ENCODE measurements at regions not wholly inside any gene's neighbourhood (a gene's known extent, or its start where the extent isn't known, plus 50 kb on each side); places are given as distances from the start of the nearest gene placed in this dataset.

- DNase-seq = no peak
- no peaks in the 10 kb centered on the region for H3K4me1 ChIP-seq (ENCODE audit: insufficient read depth, low read length)
- H4K8ac ChIP-seq (replicated peaks; ENCODE audit: insufficient read length, low read depth, low read length) = no peak overlapping the region
Measured at GRCh38 chr2:173491418-173491817, 136.7 kb downstream of the CDCA7 start.

More at GRCh38 chr2:173491418-173491817, 136.7 kb downstream of the CDCA7 start:
- Histone ChIP-seq H3K4ac (ENCODE audit: low read depth, low read length) (no peak overlapping the region), H3K9ac (ENCODE audit: extremely low read depth, insufficient read length, low read length) (no peak overlapping the region), H2BK15ac (ENCODE audit: low read depth, low read length) (no peak overlapping the region), H2BK5ac (ENCODE audit: insufficient read length, low read length) (no peak overlapping the region), H2BK120ac (ENCODE audit: low read depth, low read length, poor library complexity, severe bottlenecking) (no peak overlapping the region), H2AK5ac (ENCODE audit: insufficient read length, low read length) (no peak overlapping the region), H3K27ac (ENCODE audit: insufficient read length, low read depth, low read length) (no peak overlapping the region), H4K5ac (ENCODE audit: insufficient read length, low read depth, low read length) (no peak overlapping the region), H3K14ac (ENCODE audit: insufficient read depth, low read length) (no peak overlapping the region), H3K56ac (ENCODE audit: insufficient read length, low read depth, low read length) (no peak overlapping the region), H3K9me3 (ENCODE audit: control insufficient read depth, low read depth, low read length) (no peaks in the 10 kb centered on the region), H3K4me2 (ENCODE audit: insufficient read depth, insufficient read length, low read length) (no peak overlapping the region), H3K79me2 (ENCODE audit: insufficient read depth, low read length) (no peaks in the 10 kb centered on the region), H2BK12ac (ENCODE audit: insufficient read length, low read depth, low read length) (no peak overlapping the region), H3T11ph (ENCODE audit: low read length) (no peak overlapping the region), H3K27me3 (ENCODE audit: insufficient read depth, low read length) (no peaks in the 10 kb centered on the region), H3K23ac (ENCODE audit: insufficient read length, low read depth, low read length) (no peak overlapping the region), H2AFZ (ENCODE audit: low read length) (no peak overlapping the region), H3K18ac (ENCODE audit: insufficient read length, low read depth, low read length) (no peak overlapping the region), H3K79me1 (ENCODE audit: insufficient read depth, low read depth, low read length, poor library complexity, severe bottlenecking) (no peaks in the 10 kb centered on the region), H2BK20ac (ENCODE audit: low read depth, low read length, poor library complexity, severe bottlenecking) (no peak overlapping the region), H4K20me1 (ENCODE audit: control insufficient read depth, insufficient read depth, insufficient read length) (no peaks in the 10 kb centered on the region), H4K91ac (ENCODE audit: insufficient read length, low read depth, low read length) (no peak overlapping the region), H3K23me2 (ENCODE audit: insufficient read length, low read depth, low read length, poor library complexity, severe bottlenecking) (no peaks in the 10 kb centered on the region)
- Mint-ChIP-seq H3K4me3 (no peak overlapping the region), H3K27me3 (ENCODE audit: low read depth) (no peaks in the 10 kb centered on the region), H3K9me3 (no peaks in the 10 kb centered on the region), H3K27ac (no peak overlapping the region), H3K4me1 (no peaks in the 10 kb centered on the region), H3K36me3 (ENCODE audit: insufficient read depth in 1 of 3, low read depth in 3 of 3) (no peaks in the 10 kb centered on the region)
- WGBS (ENCODE audit: extremely low coverage, insufficient read length, low lambda C conversion rate) = no CpG with 5 or more reads among the region's 4 CpGs
- TF ChIP-seq CTCF (conservative IDR thresholded peaks at IDR 0.05) = no peak
